Loucy (cell line): ENCODE measurements at regions not wholly inside any gene's neighbourhood (a gene's known extent, or its start where the extent isn't known, plus 50 kb on each side); places are given as distances from the start of the nearest gene placed in this dataset.

Source experiments
- H2AFZ ChIP-seq: fragments of 200-600 bp; sonication (generic); 2 replicates; pipeline ENCODE4 v1.6.0; 2016; ENCODE audit warnings: antibody characterized with exemption, mild to moderate bottlenecking, low read length, moderate library complexity
- H3F3A ChIP-seq: fragments of 200-600 bp; 2 replicates; pipeline ENCODE4 v1.6.0; 2016; ENCODE audit warnings: antibody characterized with exemption, low read depth, mild to moderate bottlenecking
- H3K27me3 ChIP-seq: fragments of 200-600 bp; sonication (generic); 2 replicates; pipeline ENCODE4 v1.6.1; 2014; ENCODE audit warnings: low read length, mild to moderate bottlenecking; ENCODE audit not compliant: insufficient read depth, poor library complexity, severe bottlenecking
- H3K36me3 ChIP-seq: fragments of 200-600 bp; sonication (generic); 2 replicates; pipeline ENCODE4 v1.6.1; 2016; ENCODE audit warnings: low read length; ENCODE audit not compliant: insufficient read depth
- H3K4me1 ChIP-seq: fragments of 200-600 bp; sonication (generic); 2 replicates; pipeline ENCODE4 v1.5.1; 2014; ENCODE audit warnings: low read length, mild to moderate bottlenecking; ENCODE audit not compliant: insufficient read depth, poor library complexity, severe bottlenecking
- H3K4me2 ChIP-seq: fragments of 200-600 bp; sonication (generic); 2 replicates; pipeline ENCODE4 v1.6.0; 2014; ENCODE audit warnings: antibody characterized with exemption, low read length, low read depth, mild to moderate bottlenecking; ENCODE audit not compliant: poor library complexity, severe bottlenecking
- H3K4me3 ChIP-seq: fragments of 200-600 bp; sonication (generic); 2 replicates; pipeline ENCODE4 v1.5.1; 2014; ENCODE audit warnings: low read length, mild to moderate bottlenecking, mixed read lengths; ENCODE audit not compliant: poor library complexity, severe bottlenecking
- H3K79me2 ChIP-seq: fragments of 200-600 bp; sonication (generic); 2 replicates; pipeline ENCODE4 v1.6.1; 2014; ENCODE audit warnings: low read length; ENCODE audit not compliant: insufficient read depth
- H3K9ac ChIP-seq: fragments of 200-600 bp; sonication (generic); 2 replicates; pipeline ENCODE4 v1.6.0; 2014; ENCODE audit warnings: mild to moderate bottlenecking, low read depth, low read length, moderate library complexity; ENCODE audit not compliant: poor library complexity, severe bottlenecking
- H3K9me2 ChIP-seq: fragments of 200-600 bp; sonication (generic); replicated peaks from 2 replicates; pipeline ENCODE4 v1.6.1; 2016; ENCODE audit warnings: low read depth, low read length, mixed read lengths
- H3K9me3 ChIP-seq: fragments of 200-600 bp; sonication (generic); 2 replicates; pipeline ENCODE4 v1.6.1; 2014; ENCODE audit warnings: mild to moderate bottlenecking, antibody characterized with exemption, low read length, low read depth; ENCODE audit not compliant: insufficient read depth
- H4K20me1 ChIP-seq: fragments of 200-600 bp; sonication (generic); 2 replicates; pipeline ENCODE4 v1.6.0; 2014; ENCODE audit warnings: antibody characterized with exemption, low read length, mild to moderate bottlenecking; ENCODE audit not compliant: insufficient read depth, poor library complexity, severe bottlenecking
- CTCF ChIP-seq: fragments of 200-600 bp; sonication (generic); conservative IDR thresholded peaks from 2 replicates; pipeline ENCODE4 v1.5.1; 2014; ENCODE audit warnings: mild to moderate bottlenecking, antibody characterized with exemption, low read length
- EZH2phosphoT487 ChIP-seq: fragments of 200-600 bp; IDR thresholded peaks from 2 replicates; pipeline ENCODE4 v1.6.1; 2018; ENCODE audit warnings: antibody characterized with exemption, mild to moderate bottlenecking, moderate library complexity, borderline replicate concordance

GRCh38 chr14:94966344-94966743 lies 191.0 kb downstream of the DICER1 start:
- no peaks in the 10 kb centered on the region for H3K36me3 ChIP-seq
- no peak overlapping the region for H2AFZ ChIP-seq
- no peaks in the 10 kb centered on the region for H3K4me1 ChIP-seq
- H3K27me3 ChIP-seq: no peaks in the 10 kb centered on the region
- no peaks in the 10 kb centered on the region for H3K79me2 ChIP-seq
- H3K9me2 ChIP-seq: no peaks in the 10 kb centered on the region
- TF ChIP-seq EZH2phosphoT487: no peak
- TF ChIP-seq CTCF: no peak
- H3F3A ChIP-seq: no peaks in the 10 kb centered on the region
- no peak overlapping the region for H3K4me3 ChIP-seq
- H3K4me2 ChIP-seq: no peak overlapping the region
- H3K9me3 ChIP-seq: no peaks in the 10 kb centered on the region; the same call in 1 of the 2 replicates
- H3K9ac ChIP-seq: no peak overlapping the region
- H4K20me1 ChIP-seq: no peaks in the 10 kb centered on the region

GRCh38 chr14:94965551-94966313 lies 191.6 kb downstream of the DICER1 start:
- no peak overlapping the region for H2AFZ ChIP-seq
- H3K36me3 ChIP-seq: no peaks in the 10 kb centered on the region
- no peak overlapping the region for H3K9ac ChIP-seq
- no peaks in the 10 kb centered on the region; the same call in 1 of the 2 replicates for H3K9me3 ChIP-seq
- no peaks in the 10 kb centered on the region for H3F3A ChIP-seq
- H3K4me1 ChIP-seq: no peaks in the 10 kb centered on the region
- no peaks in the 10 kb centered on the region for H3K9me2 ChIP-seq
- no peak for TF ChIP-seq CTCF
- TF ChIP-seq EZH2phosphoT487: no peak
- no peaks in the 10 kb centered on the region for H4K20me1 ChIP-seq
- no peaks in the 10 kb centered on the region for H3K79me2 ChIP-seq
- H3K4me2 ChIP-seq: no peak overlapping the region
- no peak overlapping the region for H3K4me3 ChIP-seq
- H3K27me3 ChIP-seq: no peaks in the 10 kb centered on the region

GRCh38 chr14:94964931-94965330 lies 192.4 kb downstream of the DICER1 start:
- Histone ChIP-seq H2AFZ (no peak overlapping the region), H3K9me2 (no peaks in the 10 kb centered on the region), H3K4me3 (no peak overlapping the region), H3K27me3 (no peaks in the 10 kb centered on the region), H3K4me1 (no peaks in the 10 kb centered on the region), H3K4me2 (no peak overlapping the region), H4K20me1 (no peaks in the 10 kb centered on the region), H3K9ac (no peak overlapping the region), H3K79me2 (no peaks in the 10 kb centered on the region), H3K9me3 (no peaks in the 10 kb centered on the region; the same call in 1 of the 2 replicates), H3F3A (no peaks in the 10 kb centered on the region), H3K36me3 (no peaks in the 10 kb centered on the region)
- TF ChIP-seq CTCF (no peak), EZH2phosphoT487 (no peak)
